OCI-LY3 (cell line): ENCODE measurements at regions not wholly inside any gene's neighbourhood (a gene's known extent, or its start where the extent isn't known, plus 50 kb on each side); places are given as distances from the start of the nearest gene placed in this dataset.

Experiments
- EZH2phosphoT487 ChIP-seq: fragments of 200-600 bp; shearing (Covaris generic); IDR thresholded peaks from 2 replicates; pipeline ENCODE4 v1.6.1; 2018; ENCODE audit warnings: antibody characterized with exemption, mixed run types, low read depth
- TF ChIP-seq, protein P1 (sequence below): fragments of 200-600, 300-600 bp; sonication (generic); IDR thresholded peaks from 2 replicates; pipeline ENCODE4 v1.5.1; 2014; ENCODE audit warnings: antibody characterized with exemption, low read length, low read depth

GRCh38 chrX:75642811-75643361 lies 120.0 kb upstream of the ZDHHC15 start:
- TF ChIP-seq, protein P1, sequence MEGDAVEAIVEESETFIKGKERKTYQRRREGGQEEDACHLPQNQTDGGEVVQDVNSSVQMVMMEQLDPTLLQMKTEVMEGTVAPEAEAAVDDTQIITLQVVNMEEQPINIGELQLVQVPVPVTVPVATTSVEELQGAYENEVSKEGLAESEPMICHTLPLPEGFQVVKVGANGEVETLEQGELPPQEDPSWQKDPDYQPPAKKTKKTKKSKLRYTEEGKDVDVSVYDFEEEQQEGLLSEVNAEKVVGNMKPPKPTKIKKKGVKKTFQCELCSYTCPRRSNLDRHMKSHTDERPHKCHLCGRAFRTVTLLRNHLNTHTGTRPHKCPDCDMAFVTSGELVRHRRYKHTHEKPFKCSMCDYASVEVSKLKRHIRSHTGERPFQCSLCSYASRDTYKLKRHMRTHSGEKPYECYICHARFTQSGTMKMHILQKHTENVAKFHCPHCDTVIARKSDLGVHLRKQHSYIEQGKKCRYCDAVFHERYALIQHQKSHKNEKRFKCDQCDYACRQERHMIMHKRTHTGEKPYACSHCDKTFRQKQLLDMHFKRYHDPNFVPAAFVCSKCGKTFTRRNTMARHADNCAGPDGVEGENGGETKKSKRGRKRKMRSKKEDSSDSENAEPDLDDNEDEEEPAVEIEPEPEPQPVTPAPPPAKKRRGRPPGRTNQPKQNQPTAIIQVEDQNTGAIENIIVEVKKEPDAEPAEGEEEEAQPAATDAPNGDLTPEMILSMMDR: no peak
- TF ChIP-seq EZH2phosphoT487: no peak
